ENCODE measurements at regions not wholly inside any gene's neighbourhood (a gene's known extent, or its start where the extent isn't known, plus 50 kb on each side); places are given as distances from the start of the nearest gene placed in this dataset.

DNA sequence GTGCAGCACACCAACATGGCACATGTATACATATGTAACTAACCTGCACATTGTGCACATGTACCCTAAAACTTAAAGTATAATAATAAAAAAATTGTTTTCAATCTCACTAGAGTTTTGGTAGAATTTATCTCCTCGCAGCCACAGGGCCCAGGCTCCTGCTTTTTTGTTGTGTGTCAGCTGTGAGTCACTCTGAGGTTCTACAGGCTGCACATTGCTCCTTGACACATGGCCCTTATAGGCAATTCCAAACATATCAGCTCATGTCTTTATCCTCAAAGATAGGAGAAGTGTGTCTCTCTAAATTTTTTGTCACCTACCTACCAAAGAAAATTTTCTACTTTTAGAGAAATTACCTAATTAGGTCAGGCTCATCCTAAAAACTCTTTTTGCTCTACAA, 252.1 kb upstream of the ADGRL3 start:
- TF ChIP-seq EP300 (IDR thresholded peaks at IDR 0.05) (no peak), POLR2AphosphoS5 (IDR thresholded peaks at IDR 0.05) (no peak), POLR2A (IDR thresholded peaks at IDR 0.05) (no peak)
- TF ChIP-seq, protein P1, sequence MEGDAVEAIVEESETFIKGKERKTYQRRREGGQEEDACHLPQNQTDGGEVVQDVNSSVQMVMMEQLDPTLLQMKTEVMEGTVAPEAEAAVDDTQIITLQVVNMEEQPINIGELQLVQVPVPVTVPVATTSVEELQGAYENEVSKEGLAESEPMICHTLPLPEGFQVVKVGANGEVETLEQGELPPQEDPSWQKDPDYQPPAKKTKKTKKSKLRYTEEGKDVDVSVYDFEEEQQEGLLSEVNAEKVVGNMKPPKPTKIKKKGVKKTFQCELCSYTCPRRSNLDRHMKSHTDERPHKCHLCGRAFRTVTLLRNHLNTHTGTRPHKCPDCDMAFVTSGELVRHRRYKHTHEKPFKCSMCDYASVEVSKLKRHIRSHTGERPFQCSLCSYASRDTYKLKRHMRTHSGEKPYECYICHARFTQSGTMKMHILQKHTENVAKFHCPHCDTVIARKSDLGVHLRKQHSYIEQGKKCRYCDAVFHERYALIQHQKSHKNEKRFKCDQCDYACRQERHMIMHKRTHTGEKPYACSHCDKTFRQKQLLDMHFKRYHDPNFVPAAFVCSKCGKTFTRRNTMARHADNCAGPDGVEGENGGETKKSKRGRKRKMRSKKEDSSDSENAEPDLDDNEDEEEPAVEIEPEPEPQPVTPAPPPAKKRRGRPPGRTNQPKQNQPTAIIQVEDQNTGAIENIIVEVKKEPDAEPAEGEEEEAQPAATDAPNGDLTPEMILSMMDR (IDR thresholded peaks at IDR 0.05) = no peak
